ENCODE measurements at regions not wholly inside any gene's neighbourhood (a gene's known extent, or its start where the extent isn't known, plus 50 kb on each side); places are given as distances from the start of the nearest gene placed in this dataset.
"Not testable (repeated sequence)": the region's sequence is repeated elsewhere in the genome, so short reads cannot be mapped to it uniquely, and the experiment has no call there.

DNA sequence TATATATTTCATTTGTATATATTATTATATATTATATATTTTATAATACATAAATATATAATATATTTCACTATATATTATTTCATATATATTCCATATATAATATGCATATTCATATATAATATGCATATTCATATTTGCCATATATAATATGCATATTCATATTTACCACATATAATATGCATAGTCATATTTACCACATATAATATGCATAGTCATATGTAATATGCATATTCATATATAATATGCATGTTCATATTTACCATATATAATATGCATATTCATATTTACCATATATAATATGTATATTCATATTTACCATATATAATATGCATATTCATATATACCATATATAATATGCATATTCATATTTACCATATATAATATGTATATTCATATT lies 51.2 kb upstream of the GATA2 start:
- H3K9me3 Mint-ChIP-seq: peaks cover 14% of the 10 kb centered on the region
- H3K4me1 Mint-ChIP-seq: peaks cover 21% of the 10 kb centered on the region
- no peak overlapping the region for H3K4me3 Mint-ChIP-seq
- TF ChIP-seq, protein P1, sequence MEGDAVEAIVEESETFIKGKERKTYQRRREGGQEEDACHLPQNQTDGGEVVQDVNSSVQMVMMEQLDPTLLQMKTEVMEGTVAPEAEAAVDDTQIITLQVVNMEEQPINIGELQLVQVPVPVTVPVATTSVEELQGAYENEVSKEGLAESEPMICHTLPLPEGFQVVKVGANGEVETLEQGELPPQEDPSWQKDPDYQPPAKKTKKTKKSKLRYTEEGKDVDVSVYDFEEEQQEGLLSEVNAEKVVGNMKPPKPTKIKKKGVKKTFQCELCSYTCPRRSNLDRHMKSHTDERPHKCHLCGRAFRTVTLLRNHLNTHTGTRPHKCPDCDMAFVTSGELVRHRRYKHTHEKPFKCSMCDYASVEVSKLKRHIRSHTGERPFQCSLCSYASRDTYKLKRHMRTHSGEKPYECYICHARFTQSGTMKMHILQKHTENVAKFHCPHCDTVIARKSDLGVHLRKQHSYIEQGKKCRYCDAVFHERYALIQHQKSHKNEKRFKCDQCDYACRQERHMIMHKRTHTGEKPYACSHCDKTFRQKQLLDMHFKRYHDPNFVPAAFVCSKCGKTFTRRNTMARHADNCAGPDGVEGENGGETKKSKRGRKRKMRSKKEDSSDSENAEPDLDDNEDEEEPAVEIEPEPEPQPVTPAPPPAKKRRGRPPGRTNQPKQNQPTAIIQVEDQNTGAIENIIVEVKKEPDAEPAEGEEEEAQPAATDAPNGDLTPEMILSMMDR (IDR thresholded peaks at IDR 0.05): no peak
- H3K27ac Mint-ChIP-seq: no peak overlapping the region
- H3K27me3 Mint-ChIP-seq (ENCODE audit: low read depth, poor library complexity): peaks cover 19% of the 10 kb centered on the region
- H3K36me3 Mint-ChIP-seq (ENCODE audit: low read depth): peaks cover 5% of the 10 kb centered on the region
- no peak for DNase-seq

DNA sequence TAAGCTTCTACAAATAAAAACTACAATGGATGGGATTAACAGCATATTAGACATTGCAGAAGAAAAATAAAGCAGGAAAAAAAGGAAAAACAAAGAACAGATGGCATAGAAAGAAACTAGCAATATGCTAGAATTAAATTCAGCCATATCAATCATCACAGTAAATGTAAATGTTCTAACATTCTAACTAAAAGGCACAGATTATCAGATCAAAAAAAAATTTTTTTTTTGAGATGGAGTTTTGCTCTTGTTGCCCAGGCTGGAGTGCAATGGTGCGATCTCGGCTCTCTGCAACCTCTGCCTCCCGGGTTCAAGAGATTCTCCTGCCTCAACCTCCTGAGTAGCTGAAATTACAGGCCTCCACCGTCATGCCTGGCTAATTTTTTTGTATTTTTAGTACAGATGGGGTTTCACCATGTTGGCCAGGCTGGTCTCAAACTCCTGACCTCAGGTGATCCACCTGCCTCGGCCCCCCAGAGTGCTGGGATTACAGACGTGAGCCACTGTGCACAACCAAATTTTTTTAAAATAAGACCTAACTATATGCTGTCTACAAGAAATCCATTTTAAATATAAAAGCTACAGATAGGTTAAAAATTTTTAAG lies 50.7 kb upstream of the GATA2 start:
- H3K4me3 Mint-ChIP-seq; DNase-seq; H3K27ac Mint-ChIP-seq; H3K36me3 Mint-ChIP-seq (ENCODE audit: low read depth): not testable (repeated sequence)
- peaks cover 16% of the 10 kb centered on the region for H3K4me1 Mint-ChIP-seq
- H3K9me3 Mint-ChIP-seq: peaks cover 14% of the 10 kb centered on the region
- H3K27me3 Mint-ChIP-seq (ENCODE audit: low read depth, poor library complexity): peaks cover 23% of the 10 kb centered on the region
